ENCODE measurements at regions not wholly inside any gene's neighbourhood (a gene's known extent, or its start where the extent isn't known, plus 50 kb on each side); places are given as distances from the start of the nearest gene placed in this dataset.

DNA sequence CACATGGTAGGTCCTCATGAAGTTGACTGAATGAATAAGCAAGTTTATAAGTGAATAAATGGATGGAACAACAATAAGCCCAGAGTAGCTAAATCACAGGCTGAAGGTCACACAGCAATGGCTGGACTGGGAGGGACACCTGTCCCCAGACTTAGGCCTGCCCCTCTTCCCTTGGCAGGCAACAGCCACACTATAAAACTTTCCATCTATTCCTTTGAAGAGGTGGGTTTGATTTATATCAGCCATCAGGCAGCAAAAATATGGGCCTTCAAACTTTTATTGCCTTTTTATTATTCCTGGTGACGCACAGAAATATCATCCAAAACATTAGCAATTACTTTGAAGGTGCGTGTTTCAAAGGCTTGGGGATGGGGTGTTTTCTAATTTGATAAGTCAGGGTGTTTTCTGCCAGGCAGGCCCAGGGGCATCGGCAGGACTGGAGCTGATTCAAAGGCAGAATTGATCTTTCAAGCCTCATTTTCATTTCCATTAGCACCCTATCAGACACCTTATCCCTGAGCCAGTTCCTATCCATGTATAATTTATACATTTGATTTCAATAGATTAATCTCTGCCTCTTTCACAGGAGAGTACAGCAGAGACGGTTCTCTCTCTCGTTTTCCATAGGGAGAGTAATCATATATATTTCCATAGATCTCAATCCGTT lies 67.2 kb upstream of the LYRM9 start:
- TF ChIP-seq POLR2A (IDR thresholded peaks at IDR 0.05; ENCODE audit: low read depth, low read length), result no peak
- TF ChIP-seq TAF1 (IDR thresholded peaks at IDR 0.05; ENCODE audit: borderline replicate concordance, low read depth, low read length), result no peak
- TF ChIP-seq POLR2AphosphoS5 (IDR thresholded peaks at IDR 0.05; ENCODE audit: low read depth, low read length), result no peak

Measured in GM12892 (cell line).